ENCODE measurements at regions not wholly inside any gene's neighbourhood (a gene's known extent, or its start where the extent isn't known, plus 50 kb on each side); places are given as distances from the start of the nearest gene placed in this dataset.

DNA sequence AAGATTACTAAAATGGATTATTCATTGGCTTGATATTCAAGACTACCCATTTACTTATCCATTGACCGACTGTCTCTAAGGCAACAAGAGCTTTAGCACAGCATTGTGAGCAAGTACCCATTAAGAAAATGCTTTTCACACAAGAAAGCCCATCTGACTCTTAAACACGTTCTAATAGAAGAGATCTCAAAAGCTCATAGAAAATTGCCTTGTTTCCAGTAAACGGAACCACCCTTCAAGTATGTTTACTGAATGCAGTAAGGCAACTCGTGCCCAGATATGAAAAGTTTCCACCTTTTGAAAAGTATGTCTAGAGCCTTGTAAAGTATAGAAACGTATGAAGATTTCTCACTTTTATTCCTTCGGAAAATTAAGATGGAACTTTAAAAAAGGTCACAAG, 655.3 kb upstream of the ALCAM start:
- POLR2A ChIA-PET: no interaction called here

DNA sequence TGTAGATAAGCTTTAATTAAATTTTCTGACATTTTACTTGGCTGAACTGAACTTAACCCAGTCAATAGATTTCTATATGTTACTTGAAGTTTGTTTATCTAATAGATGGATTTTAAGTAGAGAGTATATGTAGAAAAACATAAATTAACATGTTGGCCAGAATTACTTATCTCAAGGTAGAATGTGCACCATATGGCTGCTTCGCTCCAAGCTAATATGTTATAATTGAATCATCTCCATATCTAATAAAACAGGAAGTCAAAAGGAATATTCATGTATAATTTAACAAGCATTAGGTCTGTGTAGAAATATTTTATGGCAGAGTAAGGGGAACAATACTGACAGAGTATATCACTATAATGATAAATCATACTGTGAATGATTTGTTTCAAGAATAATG, 650.7 kb upstream of the ALCAM start:
- H3K27me3 Mint-ChIP-seq (ENCODE audit: insufficient read depth, unreplicated experiment): no peaks in the 10 kb centered on the region
- H3K36me3 Mint-ChIP-seq (ENCODE audit: insufficient read depth, unreplicated experiment): no peaks in the 10 kb centered on the region
- intact Hi-C loops (cut with micrococcal nuclease): no loop called here
- no TSS peak for BruUV-seq (replicated peaks)
- no peak for TF ChIP-seq CTCF (IDR thresholded peaks at IDR 0.05; ENCODE audit: unreplicated experiment)
- no peaks in the 10 kb centered on the region for H3K9me3 Mint-ChIP-seq (ENCODE audit: unreplicated experiment)
- H3K4me1 Mint-ChIP-seq (ENCODE audit: insufficient read depth, unreplicated experiment): no peaks in the 10 kb centered on the region
- ChIA-PET POLR2A (no interaction called here), CTCF (interaction anchor here (0.9 kb wide), 1 partner anchor 19 kb away, joined by 4 read pairs; no protein-coding TSS in a partner anchor)
- H3K27ac Mint-ChIP-seq (ENCODE audit: low read depth, unreplicated experiment): no peak overlapping the region
- no peak overlapping the region for H3K4me3 Mint-ChIP-seq (ENCODE audit: unreplicated experiment)
- DNase-seq (ENCODE audit: unreplicated experiment): no peak

More for the DNA sequence above, 655.3 kb upstream of the ALCAM start:
- no TSS peak for BruUV-seq (replicated peaks)
- Mint-ChIP-seq H3K9me3 (ENCODE audit: unreplicated experiment) (no peaks in the 10 kb centered on the region), H3K36me3 (ENCODE audit: insufficient read depth, unreplicated experiment) (no peaks in the 10 kb centered on the region), H3K4me1 (ENCODE audit: insufficient read depth, unreplicated experiment) (no peaks in the 10 kb centered on the region), H3K4me3 (ENCODE audit: unreplicated experiment) (no peak overlapping the region), H3K27ac (ENCODE audit: low read depth, unreplicated experiment) (no peak overlapping the region), H3K27me3 (ENCODE audit: insufficient read depth, unreplicated experiment) (no peaks in the 10 kb centered on the region)
- CTCF ChIA-PET: no interaction called here
- intact Hi-C loops (cut with micrococcal nuclease): no loop called here
- DNase-seq (ENCODE audit: unreplicated experiment): no peak
- TF ChIP-seq CTCF (IDR thresholded peaks at IDR 0.05; ENCODE audit: unreplicated experiment): no peak

GRCh38 chr3:104717828-104718196, 648.9 kb upstream of the ALCAM start:
- no TSS peak for BruUV-seq (replicated peaks)
- DNase-seq (ENCODE audit: unreplicated experiment): no peak
- H3K4me3 Mint-ChIP-seq (ENCODE audit: unreplicated experiment): no peak overlapping the region
- no peak for TF ChIP-seq CTCF (IDR thresholded peaks at IDR 0.05; ENCODE audit: unreplicated experiment)
- no peaks in the 10 kb centered on the region for H3K9me3 Mint-ChIP-seq (ENCODE audit: unreplicated experiment)
- no peaks in the 10 kb centered on the region for H3K36me3 Mint-ChIP-seq (ENCODE audit: insufficient read depth, unreplicated experiment)
- ChIA-PET POLR2A (no interaction called here), CTCF (interaction anchor here (0.6 kb wide), 2 partner anchors 48 to 105 kb away, joined by 3 read pairs; no protein-coding TSS in a partner anchor)
- H3K27me3 Mint-ChIP-seq (ENCODE audit: insufficient read depth, unreplicated experiment): no peaks in the 10 kb centered on the region
- H3K4me1 Mint-ChIP-seq (ENCODE audit: insufficient read depth, unreplicated experiment): no peaks in the 10 kb centered on the region
- intact Hi-C loops (cut with micrococcal nuclease): no loop called here
- H3K27ac Mint-ChIP-seq (ENCODE audit: low read depth, unreplicated experiment): no peak overlapping the region

DNA sequence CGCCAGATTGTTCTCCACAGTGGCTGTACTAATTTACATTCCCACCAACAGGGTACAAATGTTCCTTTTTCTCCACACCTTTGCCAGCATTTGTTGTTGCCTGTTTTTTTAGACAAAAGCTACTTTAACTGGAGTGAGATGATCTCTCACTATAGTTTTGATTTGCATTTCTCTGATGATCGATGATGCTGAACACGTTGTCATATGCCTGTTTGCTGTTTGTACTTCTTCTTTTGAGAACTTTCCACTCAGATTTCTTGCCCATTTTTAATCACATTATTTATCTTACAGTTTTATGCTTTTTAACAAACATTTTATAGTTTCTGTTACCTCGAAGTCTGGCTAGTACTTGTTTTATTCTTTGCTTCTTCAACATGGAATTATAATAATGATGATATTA, 643.7 kb upstream of the ALCAM start:
- intact Hi-C loops (cut with micrococcal nuclease): no loop called here
- no TSS peak for BruUV-seq (replicated peaks)
- Mint-ChIP-seq H3K4me1 (ENCODE audit: insufficient read depth, unreplicated experiment) (no peaks in the 10 kb centered on the region), H3K27me3 (ENCODE audit: insufficient read depth, unreplicated experiment) (no peaks in the 10 kb centered on the region), H3K27ac (ENCODE audit: low read depth, unreplicated experiment) (no peak overlapping the region), H3K36me3 (ENCODE audit: insufficient read depth, unreplicated experiment) (no peaks in the 10 kb centered on the region), H3K9me3 (ENCODE audit: unreplicated experiment) (no peaks in the 10 kb centered on the region), H3K4me3 (ENCODE audit: unreplicated experiment) (no peak overlapping the region)
- ChIA-PET CTCF (interaction anchor here (0.7 kb wide), 1 partner anchor 515 kb away, joined by 3 read pairs; no protein-coding TSS in a partner anchor), POLR2A (no interaction called here)
- no peak for DNase-seq (ENCODE audit: unreplicated experiment)
- TF ChIP-seq CTCF (IDR thresholded peaks at IDR 0.05; ENCODE audit: unreplicated experiment): no peak
